Testis (tissue), 2 donors: ENCODE measurements at regions not wholly inside any gene's neighbourhood (a gene's known extent, or its start where the extent isn't known, plus 50 kb on each side); places are given as distances from the start of the nearest gene placed in this dataset.

Experiments
- POLR2A ChIP-seq: fragments of 450-650 bp; IDR thresholded peaks from one replicate; pipeline ENCODE4 v1.6.1; 2017; ENCODE audit warnings: antibody characterized with exemption, mild to moderate bottlenecking, moderate library complexity
- TF ChIP-seq, protein P1 (sequence below), 3 experiments: fragments of 450-650 bp in 2 of 3; fragments of 200-600 bp in 1 of 3; sonication (generic) in 1 of 3; IDR thresholded peaks; one replicate each; pipeline ENCODE4 v1.5.1; 2016 to 2019; ENCODE audit warnings: antibody characterized with exemption in 3 of 3, mild to moderate bottlenecking in 2 of 3, moderate library complexity in 1 of 3

GRCh38 chr4:13872155-13872554, 244.6 kb upstream of the BOD1L1 start:
- TF ChIP-seq POLR2A, result no peak
- TF ChIP-seq, protein P1, sequence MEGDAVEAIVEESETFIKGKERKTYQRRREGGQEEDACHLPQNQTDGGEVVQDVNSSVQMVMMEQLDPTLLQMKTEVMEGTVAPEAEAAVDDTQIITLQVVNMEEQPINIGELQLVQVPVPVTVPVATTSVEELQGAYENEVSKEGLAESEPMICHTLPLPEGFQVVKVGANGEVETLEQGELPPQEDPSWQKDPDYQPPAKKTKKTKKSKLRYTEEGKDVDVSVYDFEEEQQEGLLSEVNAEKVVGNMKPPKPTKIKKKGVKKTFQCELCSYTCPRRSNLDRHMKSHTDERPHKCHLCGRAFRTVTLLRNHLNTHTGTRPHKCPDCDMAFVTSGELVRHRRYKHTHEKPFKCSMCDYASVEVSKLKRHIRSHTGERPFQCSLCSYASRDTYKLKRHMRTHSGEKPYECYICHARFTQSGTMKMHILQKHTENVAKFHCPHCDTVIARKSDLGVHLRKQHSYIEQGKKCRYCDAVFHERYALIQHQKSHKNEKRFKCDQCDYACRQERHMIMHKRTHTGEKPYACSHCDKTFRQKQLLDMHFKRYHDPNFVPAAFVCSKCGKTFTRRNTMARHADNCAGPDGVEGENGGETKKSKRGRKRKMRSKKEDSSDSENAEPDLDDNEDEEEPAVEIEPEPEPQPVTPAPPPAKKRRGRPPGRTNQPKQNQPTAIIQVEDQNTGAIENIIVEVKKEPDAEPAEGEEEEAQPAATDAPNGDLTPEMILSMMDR (IDR thresholded peaks at IDR 0.05), result no peak
